GM23338 (cell line): ENCODE measurements at regions not wholly inside any gene's neighbourhood (a gene's known extent, or its start where the extent isn't known, plus 50 kb on each side); places are given as distances from the start of the nearest gene placed in this dataset.

Experiments used
- ATAC-seq: fragments of 200-7000 bp; cut with Tn5 transposase; 3 replicates; pipeline ENCODE4 v1.9.1; 2020
- DNase-seq: peaks from one replicate; pipeline ENCODE4 v3.0.0-alpha.2; 2015; ENCODE audit warnings: low spot score
- H2AFZ ChIP-seq: fragments of 200-600 bp; sonication (generic); 2 replicates; pipeline ENCODE4 v1.8.0; 2016; ENCODE audit warnings: antibody characterized with exemption, mild to moderate bottlenecking, moderate library complexity
- H3F3A ChIP-seq: fragments of 200-600 bp; sonication (generic); replicated peaks from 2 replicates; pipeline ENCODE4 v1.8.0; 2017; ENCODE audit warnings: antibody characterized with exemption, mixed run types, low read depth
- H3K27ac ChIP-seq: fragments of 200-600 bp; sonication (generic); 2 replicates; pipeline ENCODE4 v1.6.1; 2016; ENCODE audit warnings: low read depth
- H3K27me3 ChIP-seq: fragments of 200-600 bp; sonication (generic); 2 replicates; pipeline ENCODE4 v1.8.0; 2016; ENCODE audit warnings: mild to moderate bottlenecking, mixed run types, moderate library complexity; ENCODE audit not compliant: insufficient read depth
- H3K36me3 ChIP-seq: fragments of 200-600 bp; sonication (generic); 2 replicates; pipeline ENCODE4 v1.8.0; 2016; ENCODE audit warnings: mild to moderate bottlenecking; ENCODE audit not compliant: insufficient read depth
- H3K4me1 ChIP-seq: fragments of 200-600 bp; sonication (generic); 2 replicates; pipeline ENCODE4 v1.8.0; 2016; ENCODE audit warnings: mild to moderate bottlenecking, moderate library complexity; ENCODE audit not compliant: insufficient read depth
- H3K4me2 ChIP-seq: fragments of 200-600 bp; sonication (generic); 2 replicates; pipeline ENCODE4 v1.7.1; 2017; ENCODE audit warnings: mixed run types
- H3K4me3 ChIP-seq: fragments of 200-600 bp; sonication (generic); 2 replicates; pipeline ENCODE4 v1.6.1; 2016; ENCODE audit warnings: mixed run types
- H3K79me2 ChIP-seq: fragments of 200-600 bp; sonication (generic); replicated peaks from 2 replicates; pipeline ENCODE4 v1.8.0; 2017; ENCODE audit warnings: mild to moderate bottlenecking; ENCODE audit not compliant: insufficient read depth
- H3K9me2 ChIP-seq: fragments of 200-600 bp; sonication (generic); 2 replicates; pipeline ENCODE4 v1.8.0; 2017; ENCODE audit not compliant: insufficient read depth
- H4K20me1 ChIP-seq: fragments of 200-600 bp; sonication (generic); replicated peaks from 2 replicates; pipeline ENCODE4 v1.8.0; 2017; ENCODE audit warnings: mild to moderate bottlenecking; ENCODE audit not compliant: insufficient read depth
- H3K27ac Mint-ChIP-seq: 2 replicates; pipeline ENCODE4 v1.8.0; 2020; ENCODE audit warnings: inconsistent platforms, mild to moderate bottlenecking, moderate library complexity, mixed read lengths
- H3K27me3 Mint-ChIP-seq: 3 replicates; pipeline ENCODE4 v1.8.0; 2022; ENCODE audit warnings: low read depth, mild to moderate bottlenecking, moderate library complexity, mixed read lengths, inconsistent platforms; ENCODE audit not compliant: insufficient read depth, poor library complexity
- H3K36me3 Mint-ChIP-seq: 3 replicates; pipeline ENCODE4 v1.8.0; 2021; ENCODE audit warnings: low read depth, mild to moderate bottlenecking, inconsistent platforms, moderate library complexity, mixed read lengths
- H3K4me1 Mint-ChIP-seq: 3 replicates; pipeline ENCODE4 v1.8.0; 2020; ENCODE audit warnings: mild to moderate bottlenecking, inconsistent platforms, mixed read lengths
- H3K4me3 Mint-ChIP-seq: 3 replicates; pipeline ENCODE4 v1.8.0; 2021; ENCODE audit warnings: moderate library complexity, mild to moderate bottlenecking, inconsistent platforms, mixed read lengths
- H3K9me3 Mint-ChIP-seq: 3 replicates; pipeline ENCODE4 v1.8.0; 2020; ENCODE audit warnings: moderate library complexity, mild to moderate bottlenecking, inconsistent platforms, mixed read lengths
- CREB1 ChIP-seq: fragments of 250-450 bp; sonication (Bioruptor Pico); IDR thresholded peaks from 2 replicates; pipeline ENCODE4 v1.5.0; 2020; ENCODE audit warnings: low read depth, mild to moderate bottlenecking, moderate library complexity
- EZH2 ChIP-seq: fragments of 200-600 bp; sonication (generic); IDR thresholded peaks from one replicate; pipeline ENCODE4 v1.8.0; 2017; ENCODE audit warnings: antibody characterized with exemption, mild to moderate bottlenecking, low read depth; ENCODE audit not compliant: unreplicated experiment
- EZH2phosphoT487 ChIP-seq: fragments of 200-600 bp; sonication (generic); IDR thresholded peaks from one replicate; pipeline ENCODE4 v1.8.1; 2018; ENCODE audit warnings: antibody characterized with exemption; ENCODE audit not compliant: unreplicated experiment
- JUNB ChIP-seq: IDR thresholded peaks from one replicate; pipeline ENCODE4 v1.6.1; 2016; ENCODE audit warnings: antibody characterized with exemption; ENCODE audit not compliant: unreplicated experiment
- NANOG ChIP-seq: IDR thresholded peaks from 2 replicates; pipeline ENCODE4 v1.6.1; 2016; ENCODE audit warnings: antibody characterized with exemption, borderline replicate concordance
- POLR2AphosphoS5 ChIP-seq: IDR thresholded peaks from 2 replicates; pipeline ENCODE4 v1.6.1; 2016; ENCODE audit warnings: antibody characterized with exemption, low read depth
- STAT1 ChIP-seq: IDR thresholded peaks from one replicate; pipeline ENCODE4 v1.6.1; 2016; ENCODE audit warnings: antibody characterized with exemption; ENCODE audit not compliant: unreplicated experiment
- ZNF114 ChIP-seq: fragments of 250-450 bp; sonication (Bioruptor Pico); IDR thresholded peaks from 2 replicates; pipeline ENCODE4 v1.5.0; 2020; ENCODE audit warnings: mild to moderate bottlenecking, moderate library complexity
- ZNF331 ChIP-seq: fragments of 250-450 bp; sonication (Bioruptor Pico); IDR thresholded peaks from 2 replicates; pipeline ENCODE4 v1.5.0; 2020; ENCODE audit warnings: low read depth, mild to moderate bottlenecking, moderate library complexity
- TF ChIP-seq, protein P1 (sequence below): IDR thresholded peaks from 2 replicates; pipeline ENCODE4 v1.6.1; 2016; ENCODE audit warnings: antibody characterized with exemption
- TF ChIP-seq, protein P2 (sequence below), 2 experiments: fragments of 200-600 bp in 1 of 2; sonication (generic) in 1 of 2; conservative IDR thresholded peaks; 2 replicates each; pipeline versions ENCODE4 v1.5.1 to v1.6.1; 2016 to 2017; ENCODE audit warnings: antibody characterized with exemption in 2 of 2, low read depth in 2 of 2, mild to moderate bottlenecking in 2 of 2, moderate library complexity in 1 of 2
- TF ChIP-seq, protein P3 (sequence below): IDR thresholded peaks from one replicate; pipeline ENCODE4 v1.6.1; 2018; ENCODE audit warnings: antibody characterized with exemption; ENCODE audit not compliant: unreplicated experiment
- TF ChIP-seq, protein P4 (sequence below): fragments of 250-450 bp; sonication (Bioruptor Pico); IDR thresholded peaks from 2 replicates; pipeline ENCODE4 v1.5.0; 2020; ENCODE audit warnings: mild to moderate bottlenecking, moderate library complexity

DNA sequence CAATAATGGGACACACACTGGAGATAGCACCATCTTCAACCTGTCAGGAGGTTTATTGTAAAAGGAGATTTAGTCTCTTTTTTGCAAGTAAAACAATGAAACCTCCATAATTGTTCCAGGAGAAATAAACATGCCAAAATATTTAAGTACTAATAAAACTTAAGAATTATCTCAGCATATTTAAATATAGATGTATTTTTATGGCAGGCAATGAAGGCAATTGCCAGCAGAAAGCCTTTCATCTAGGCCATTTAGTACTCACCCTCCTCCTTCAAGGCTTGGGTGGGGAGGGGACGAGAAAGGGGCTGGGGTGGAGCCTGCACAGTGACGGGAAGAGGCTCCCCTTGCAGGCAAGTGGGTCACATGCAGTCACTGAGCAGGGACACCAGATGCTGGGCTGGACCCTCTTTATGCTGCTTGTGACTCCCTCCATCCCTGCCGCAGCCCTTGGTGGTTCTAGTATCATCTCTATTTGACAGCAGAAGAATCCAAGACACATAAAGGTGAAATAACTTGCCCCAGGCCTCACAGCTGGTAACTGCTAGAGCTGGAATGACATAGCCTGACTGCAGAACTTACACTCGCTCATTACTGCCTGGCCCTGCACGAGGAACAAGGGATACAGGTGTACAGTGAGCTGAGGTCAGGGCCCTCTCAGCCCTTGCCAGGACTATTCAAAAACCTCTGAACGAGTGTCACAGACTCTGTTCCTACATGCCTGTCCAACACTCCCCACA is 449.5 kb upstream of the ZMIZ1 start:
- no peak overlapping the region for H3K27ac Mint-ChIP-seq
- Histone ChIP-seq H3K79me2 (no peaks in the 10 kb centered on the region), H4K20me1 (no peaks in the 10 kb centered on the region), H3K4me1 (peaks cover 13% of the 10 kb centered on the region), H3K27ac (no peak overlapping the region), H2AFZ (no peak overlapping the region), H3K27me3 (no peaks in the 10 kb centered on the region), H3K9me2 (no peaks in the 10 kb centered on the region), H3F3A (no peaks in the 10 kb centered on the region), H3K36me3 (no peaks in the 10 kb centered on the region), H3K4me2 (no peak overlapping the region), H3K4me3 (no peak overlapping the region)
- H3K27me3 Mint-ChIP-seq = peaks cover 4% of the 10 kb centered on the region
- DNase-seq (peak; percentile 2), ATAC-seq (peak; percentile 63)
- TF ChIP-seq ZNF331 (CRISPR knock-in tag) = no peak
- no peak for TF ChIP-seq NANOG
- no peak for TF ChIP-seq STAT1
- TF ChIP-seq ZNF114 (CRISPR knock-in tag) = no peak
- no peak for TF ChIP-seq JUNB
- TF ChIP-seq, protein P1, sequence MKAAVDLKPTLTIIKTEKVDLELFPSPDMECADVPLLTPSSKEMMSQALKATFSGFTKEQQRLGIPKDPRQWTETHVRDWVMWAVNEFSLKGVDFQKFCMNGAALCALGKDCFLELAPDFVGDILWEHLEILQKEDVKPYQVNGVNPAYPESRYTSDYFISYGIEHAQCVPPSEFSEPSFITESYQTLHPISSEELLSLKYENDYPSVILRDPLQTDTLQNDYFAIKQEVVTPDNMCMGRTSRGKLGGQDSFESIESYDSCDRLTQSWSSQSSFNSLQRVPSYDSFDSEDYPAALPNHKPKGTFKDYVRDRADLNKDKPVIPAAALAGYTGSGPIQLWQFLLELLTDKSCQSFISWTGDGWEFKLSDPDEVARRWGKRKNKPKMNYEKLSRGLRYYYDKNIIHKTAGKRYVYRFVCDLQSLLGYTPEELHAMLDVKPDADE = no peak
- TF ChIP-seq POLR2AphosphoS5 = no peak
- TF ChIP-seq EZH2 = no peak
- TF ChIP-seq, protein P2, sequence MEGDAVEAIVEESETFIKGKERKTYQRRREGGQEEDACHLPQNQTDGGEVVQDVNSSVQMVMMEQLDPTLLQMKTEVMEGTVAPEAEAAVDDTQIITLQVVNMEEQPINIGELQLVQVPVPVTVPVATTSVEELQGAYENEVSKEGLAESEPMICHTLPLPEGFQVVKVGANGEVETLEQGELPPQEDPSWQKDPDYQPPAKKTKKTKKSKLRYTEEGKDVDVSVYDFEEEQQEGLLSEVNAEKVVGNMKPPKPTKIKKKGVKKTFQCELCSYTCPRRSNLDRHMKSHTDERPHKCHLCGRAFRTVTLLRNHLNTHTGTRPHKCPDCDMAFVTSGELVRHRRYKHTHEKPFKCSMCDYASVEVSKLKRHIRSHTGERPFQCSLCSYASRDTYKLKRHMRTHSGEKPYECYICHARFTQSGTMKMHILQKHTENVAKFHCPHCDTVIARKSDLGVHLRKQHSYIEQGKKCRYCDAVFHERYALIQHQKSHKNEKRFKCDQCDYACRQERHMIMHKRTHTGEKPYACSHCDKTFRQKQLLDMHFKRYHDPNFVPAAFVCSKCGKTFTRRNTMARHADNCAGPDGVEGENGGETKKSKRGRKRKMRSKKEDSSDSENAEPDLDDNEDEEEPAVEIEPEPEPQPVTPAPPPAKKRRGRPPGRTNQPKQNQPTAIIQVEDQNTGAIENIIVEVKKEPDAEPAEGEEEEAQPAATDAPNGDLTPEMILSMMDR (conservative IDR thresholded peaks at IDR 0.05; ENCODE audit: low read depth in 2 of 2) = no peak
- TF ChIP-seq CREB1 = no peak
- TF ChIP-seq, protein P3, sequence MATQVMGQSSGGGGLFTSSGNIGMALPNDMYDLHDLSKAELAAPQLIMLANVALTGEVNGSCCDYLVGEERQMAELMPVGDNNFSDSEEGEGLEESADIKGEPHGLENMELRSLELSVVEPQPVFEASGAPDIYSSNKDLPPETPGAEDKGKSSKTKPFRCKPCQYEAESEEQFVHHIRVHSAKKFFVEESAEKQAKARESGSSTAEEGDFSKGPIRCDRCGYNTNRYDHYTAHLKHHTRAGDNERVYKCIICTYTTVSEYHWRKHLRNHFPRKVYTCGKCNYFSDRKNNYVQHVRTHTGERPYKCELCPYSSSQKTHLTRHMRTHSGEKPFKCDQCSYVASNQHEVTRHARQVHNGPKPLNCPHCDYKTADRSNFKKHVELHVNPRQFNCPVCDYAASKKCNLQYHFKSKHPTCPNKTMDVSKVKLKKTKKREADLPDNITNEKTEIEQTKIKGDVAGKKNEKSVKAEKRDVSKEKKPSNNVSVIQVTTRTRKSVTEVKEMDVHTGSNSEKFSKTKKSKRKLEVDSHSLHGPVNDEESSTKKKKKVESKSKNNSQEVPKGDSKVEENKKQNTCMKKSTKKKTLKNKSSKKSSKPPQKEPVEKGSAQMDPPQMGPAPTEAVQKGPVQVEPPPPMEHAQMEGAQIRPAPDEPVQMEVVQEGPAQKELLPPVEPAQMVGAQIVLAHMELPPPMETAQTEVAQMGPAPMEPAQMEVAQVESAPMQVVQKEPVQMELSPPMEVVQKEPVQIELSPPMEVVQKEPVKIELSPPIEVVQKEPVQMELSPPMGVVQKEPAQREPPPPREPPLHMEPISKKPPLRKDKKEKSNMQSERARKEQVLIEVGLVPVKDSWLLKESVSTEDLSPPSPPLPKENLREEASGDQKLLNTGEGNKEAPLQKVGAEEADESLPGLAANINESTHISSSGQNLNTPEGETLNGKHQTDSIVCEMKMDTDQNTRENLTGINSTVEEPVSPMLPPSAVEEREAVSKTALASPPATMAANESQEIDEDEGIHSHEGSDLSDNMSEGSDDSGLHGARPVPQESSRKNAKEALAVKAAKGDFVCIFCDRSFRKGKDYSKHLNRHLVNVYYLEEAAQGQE = no peak
- no peak for TF ChIP-seq EZH2phosphoT487
- TF ChIP-seq, protein P4, sequence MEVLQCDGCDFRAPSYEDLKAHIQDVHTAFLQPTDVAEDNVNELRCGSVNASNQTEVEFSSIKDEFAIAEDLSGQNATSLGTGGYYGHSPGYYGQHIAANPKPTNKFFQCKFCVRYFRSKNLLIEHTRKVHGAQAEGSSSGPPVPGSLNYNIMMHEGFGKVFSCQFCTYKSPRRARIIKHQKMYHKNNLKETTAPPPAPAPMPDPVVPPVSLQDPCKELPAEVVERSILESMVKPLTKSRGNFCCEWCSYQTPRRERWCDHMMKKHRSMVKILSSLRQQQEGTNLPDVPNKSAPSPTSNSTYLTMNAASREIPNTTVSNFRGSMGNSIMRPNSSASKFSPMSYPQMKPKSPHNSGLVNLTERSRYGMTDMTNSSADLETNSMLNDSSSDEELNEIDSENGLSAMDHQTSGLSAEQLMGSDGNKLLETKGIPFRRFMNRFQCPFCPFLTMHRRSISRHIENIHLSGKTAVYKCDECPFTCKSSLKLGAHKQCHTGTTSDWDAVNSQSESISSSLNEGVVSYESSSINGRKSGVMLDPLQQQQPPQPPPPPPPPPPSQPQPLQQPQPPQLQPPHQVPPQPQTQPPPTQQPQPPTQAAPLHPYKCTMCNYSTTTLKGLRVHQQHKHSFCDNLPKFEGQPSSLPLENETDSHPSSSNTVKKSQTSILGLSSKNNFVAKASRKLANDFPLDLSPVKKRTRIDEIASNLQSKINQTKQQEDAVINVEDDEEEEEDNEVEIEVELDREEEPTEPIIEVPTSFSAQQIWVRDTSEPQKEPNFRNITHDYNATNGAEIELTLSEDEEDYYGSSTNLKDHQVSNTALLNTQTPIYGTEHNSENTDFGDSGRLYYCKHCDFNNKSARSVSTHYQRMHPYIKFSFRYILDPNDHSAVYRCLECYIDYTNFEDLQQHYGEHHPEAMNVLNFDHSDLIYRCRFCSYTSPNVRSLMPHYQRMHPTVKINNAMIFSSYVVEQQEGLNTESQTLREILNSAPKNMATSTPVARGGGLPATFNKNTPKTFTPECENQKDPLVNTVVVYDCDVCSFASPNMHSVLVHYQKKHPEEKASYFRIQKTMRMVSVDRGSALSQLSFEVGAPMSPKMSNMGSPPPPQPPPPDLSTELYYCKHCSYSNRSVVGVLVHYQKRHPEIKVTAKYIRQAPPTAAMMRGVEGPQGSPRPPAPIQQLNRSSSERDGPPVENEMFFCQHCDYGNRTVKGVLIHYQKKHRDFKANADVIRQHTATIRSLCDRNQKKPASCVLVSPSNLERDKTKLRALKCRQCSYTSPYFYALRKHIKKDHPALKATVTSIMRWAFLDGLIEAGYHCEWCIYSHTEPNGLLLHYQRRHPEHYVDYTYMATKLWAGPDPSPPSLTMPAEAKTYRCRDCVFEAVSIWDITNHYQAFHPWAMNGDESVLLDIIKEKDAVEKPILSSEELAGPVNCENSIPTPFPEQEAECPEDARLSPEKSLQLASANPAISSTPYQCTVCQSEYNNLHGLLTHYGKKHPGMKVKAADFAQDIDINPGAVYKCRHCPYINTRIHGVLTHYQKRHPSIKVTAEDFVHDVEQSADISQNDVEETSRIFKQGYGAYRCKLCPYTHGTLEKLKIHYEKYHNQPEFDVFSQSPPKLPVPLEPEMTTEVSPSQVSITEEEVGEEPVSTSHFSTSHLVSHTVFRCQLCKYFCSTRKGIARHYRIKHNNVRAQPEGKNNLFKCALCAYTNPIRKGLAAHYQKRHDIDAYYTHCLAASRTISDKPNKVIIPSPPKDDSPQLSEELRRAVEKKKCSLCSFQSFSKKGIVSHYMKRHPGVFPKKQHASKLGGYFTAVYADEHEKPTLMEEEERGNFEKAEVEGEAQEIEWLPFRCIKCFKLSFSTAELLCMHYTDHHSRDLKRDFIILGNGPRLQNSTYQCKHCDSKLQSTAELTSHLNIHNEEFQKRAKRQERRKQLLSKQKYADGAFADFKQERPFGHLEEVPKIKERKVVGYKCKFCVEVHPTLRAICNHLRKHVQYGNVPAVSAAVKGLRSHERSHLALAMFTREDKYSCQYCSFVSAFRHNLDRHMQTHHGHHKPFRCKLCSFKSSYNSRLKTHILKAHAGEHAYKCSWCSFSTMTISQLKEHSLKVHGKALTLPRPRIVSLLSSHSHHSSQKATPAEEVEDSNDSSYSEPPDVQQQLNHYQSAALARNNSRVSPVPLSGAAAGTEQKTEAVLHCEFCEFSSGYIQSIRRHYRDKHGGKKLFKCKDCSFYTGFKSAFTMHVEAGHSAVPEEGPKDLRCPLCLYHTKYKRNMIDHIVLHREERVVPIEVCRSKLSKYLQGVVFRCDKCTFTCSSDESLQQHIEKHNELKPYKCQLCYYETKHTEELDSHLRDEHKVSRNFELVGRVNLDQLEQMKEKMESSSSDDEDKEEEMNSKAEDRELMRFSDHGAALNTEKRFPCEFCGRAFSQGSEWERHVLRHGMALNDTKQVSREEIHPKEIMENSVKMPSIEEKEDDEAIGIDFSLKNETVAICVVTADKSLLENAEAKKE (CRISPR knock-in tag) = no peak
- H3K9me3 Mint-ChIP-seq = no peaks in the 10 kb centered on the region
- H3K36me3 Mint-ChIP-seq = no peaks in the 10 kb centered on the region
- H3K4me1 Mint-ChIP-seq = peaks cover 11% of the 10 kb centered on the region; the same call in 2 of the 3 replicates
- no peak overlapping the region for H3K4me3 Mint-ChIP-seq
